Lung (tissue), 11 donors: ENCODE measurements at regions not wholly inside any gene's neighbourhood (a gene's known extent, or its start where the extent isn't known, plus 50 kb on each side); places are given as distances from the start of the nearest gene placed in this dataset.

Source experiments
- ATAC-seq: fragments of 200-7000 bp; cut with Tn5 transposase; one replicate; pipeline ENCODE4 v1.9.1; 2020; ENCODE audit warnings: moderate number of reproducible peaks; ENCODE audit not compliant: insufficient read depth, low FRiP score
- DNase-seq, 3 donors: peaks; one replicate each; pipeline ENCODE4 v3.0.0-alpha.2; 2013 to 2017
- H3K27ac ChIP-seq, 2 donors: one replicate each; pipeline ENCODE4 v1.5.1; 2013; ENCODE audit warnings: mild to moderate bottlenecking in 2 of 2, moderate library complexity in 2 of 2, control low read depth in 1 of 2, inconsistent platforms in 1 of 2, low read depth in 1 of 2, low read length in 1 of 2
- H3K27me3 ChIP-seq, 3 donors: one replicate each; pipeline ENCODE4 v1.5.1; 2013; ENCODE audit warnings: low read length in 2 of 3; ENCODE audit not compliant: control insufficient read depth in 3 of 3, insufficient read depth in 3 of 3
- H3K36me3 ChIP-seq, 4 donors: one replicate each; pipeline ENCODE4 v1.5.1; 2013; ENCODE audit warnings: low read length in 4 of 4, mild to moderate bottlenecking in 1 of 4, moderate library complexity in 1 of 4; ENCODE audit not compliant: control insufficient read depth in 4 of 4, insufficient read depth in 4 of 4
- H3K4me1 ChIP-seq, 5 donors: one replicate each; pipeline ENCODE4 v1.5.1; 2013; ENCODE audit warnings: low read length in 5 of 5, mild to moderate bottlenecking in 2 of 5, moderate library complexity in 1 of 5; ENCODE audit not compliant: control insufficient read depth in 5 of 5, insufficient read depth in 5 of 5
- H3K4me3 ChIP-seq: one replicate; pipeline ENCODE4 v1.5.1; 2013; ENCODE audit warnings: mild to moderate bottlenecking, control low read depth, moderate library complexity
- H3K9ac ChIP-seq, 2 donors: one replicate each; pipeline ENCODE4 v1.5.1; 2013; ENCODE audit warnings: low read length in 2 of 2, control low read depth in 1 of 2; ENCODE audit not compliant: insufficient read depth in 1 of 2
- H3K9me3 ChIP-seq, 4 donors: one replicate each; pipeline ENCODE4 v1.5.1; 2013; ENCODE audit warnings: low read length in 3 of 4, mild to moderate bottlenecking in 1 of 4, moderate library complexity in 1 of 4; ENCODE audit not compliant: control insufficient read depth in 4 of 4, insufficient read depth in 3 of 4
- CTCF ChIP-seq: IDR thresholded peaks from 2 replicates; pipeline ENCODE4 v1.5.1; 2012; ENCODE audit warnings: mild to moderate bottlenecking; ENCODE audit errors: control extremely low read depth, extremely low read depth
- WGBS, 2 donors: extraction: QIAGEN DNeasy Blood & Tissue Kit; methylation state at CpG; one replicate each; pipeline ENCODE4 v1.1.7; 2013; 5-methylcytosine and 5-hydroxymethylcytosine counted together
- donor health status: control.
- donor health status: control.
- donor health status: Bipolar disorder and iron deficiency.
- donor health status: healthy.
- donor health status: DM: yes; HTN: yes; CAD: no.

- no peak overlapping the region for H3K9ac ChIP-seq
- H3K4me1 ChIP-seq, result peaks cover 0 to 4% (median 0%) of the 10 kb centered on the region in 5 donors
Measured at GRCh38 chr1:208537198-208537597, 293.0 kb upstream of the PLXNA2 start.

GRCh38 chr1:208538078-208538477 lies 293.9 kb upstream of the PLXNA2 start:
- Histone ChIP-seq H3K4me3 (no peak overlapping the region), H3K27ac (no peak overlapping the region), H3K9me3 (no peaks in the 10 kb centered on the region), H3K36me3 (no peaks in the 10 kb centered on the region), H3K9ac (no peak overlapping the region), H3K27me3 (peaks cover 0 to 2% (median 0%) of the 10 kb centered on the region in 3 donors), H3K4me1 (peaks cover 0 to 4% (median 0%) of the 10 kb centered on the region in 5 donors)
- DNase-seq, result no peak
- WGBS, 2 donors, result 94 to 95% methylated on average over 7 of the region's 7 CpGs
- ATAC-seq, result no peak
- no peak for TF ChIP-seq CTCF

More at GRCh38 chr1:208537198-208537597, 293.0 kb upstream of the PLXNA2 start:
- H3K9me3 ChIP-seq, result no peaks in the 10 kb centered on the region
- no peak overlapping the region for H3K27ac ChIP-seq
- ATAC-seq (no peak), DNase-seq (no peak)
- peaks cover 0 to 4% (median 0%) of the 10 kb centered on the region in 3 donors for H3K27me3 ChIP-seq
- no peaks in the 10 kb centered on the region for H3K36me3 ChIP-seq
- TF ChIP-seq CTCF, result no peak
- WGBS, 2 donors, result 77 to 78% methylated on average over 3 of the region's 3 CpGs
- no peak overlapping the region for H3K4me3 ChIP-seq

- WGBS, 2 donors, result 49 to 68% methylated on average over 5 of the region's 5 CpGs
- Histone ChIP-seq H3K27ac (no peak overlapping the region), H3K27me3 (peaks cover 0 to 2% (median 0%) of the 10 kb centered on the region in 3 donors), H3K4me1 (peaks cover 0 to 4% (median 0%) of the 10 kb centered on the region in 5 donors), H3K9me3 (no peaks in the 10 kb centered on the region), H3K4me3 (no peak overlapping the region), H3K9ac (no peak overlapping the region), H3K36me3 (no peaks in the 10 kb centered on the region)
- ATAC-seq (peak; percentile 30), DNase-seq (no peak)
- no peak for TF ChIP-seq CTCF
Measured at GRCh38 chr1:208538587-208538986, 294.4 kb upstream of the PLXNA2 start.

- ATAC-seq (no peak), DNase-seq (no peak)
- no peaks in the 10 kb centered on the region for H3K4me1 ChIP-seq
- no peak overlapping the region for H3K27ac ChIP-seq
- H3K9ac ChIP-seq, result no peak overlapping the region
- no peak for TF ChIP-seq CTCF
- WGBS, 2 donors, result 87 to 91% methylated on average over 2 of the region's 2 CpGs
- H3K36me3 ChIP-seq, result no peaks in the 10 kb centered on the region
- no peaks in the 10 kb centered on the region for H3K9me3 ChIP-seq
- H3K4me3 ChIP-seq, result no peak overlapping the region
- H3K27me3 ChIP-seq, result peaks cover 0 to 2% (median 0%) of the 10 kb centered on the region in 3 donors
Measured at GRCh38 chr1:208540724-208541123, 296.5 kb upstream of the PLXNA2 start.
